ENCODE measurements at regions not wholly inside any gene's neighbourhood (a gene's known extent, or its start where the extent isn't known, plus 50 kb on each side); places are given as distances from the start of the nearest gene placed in this dataset.

- no peak for DNase-seq
Observed at GRCh38 chr3:145785668-145786067, 375.3 kb downstream of the PLOD2 start.

- DNase-seq: no peak
Observed at GRCh38 chr3:145798007-145798406, 363.0 kb downstream of the PLOD2 start.

DNA sequence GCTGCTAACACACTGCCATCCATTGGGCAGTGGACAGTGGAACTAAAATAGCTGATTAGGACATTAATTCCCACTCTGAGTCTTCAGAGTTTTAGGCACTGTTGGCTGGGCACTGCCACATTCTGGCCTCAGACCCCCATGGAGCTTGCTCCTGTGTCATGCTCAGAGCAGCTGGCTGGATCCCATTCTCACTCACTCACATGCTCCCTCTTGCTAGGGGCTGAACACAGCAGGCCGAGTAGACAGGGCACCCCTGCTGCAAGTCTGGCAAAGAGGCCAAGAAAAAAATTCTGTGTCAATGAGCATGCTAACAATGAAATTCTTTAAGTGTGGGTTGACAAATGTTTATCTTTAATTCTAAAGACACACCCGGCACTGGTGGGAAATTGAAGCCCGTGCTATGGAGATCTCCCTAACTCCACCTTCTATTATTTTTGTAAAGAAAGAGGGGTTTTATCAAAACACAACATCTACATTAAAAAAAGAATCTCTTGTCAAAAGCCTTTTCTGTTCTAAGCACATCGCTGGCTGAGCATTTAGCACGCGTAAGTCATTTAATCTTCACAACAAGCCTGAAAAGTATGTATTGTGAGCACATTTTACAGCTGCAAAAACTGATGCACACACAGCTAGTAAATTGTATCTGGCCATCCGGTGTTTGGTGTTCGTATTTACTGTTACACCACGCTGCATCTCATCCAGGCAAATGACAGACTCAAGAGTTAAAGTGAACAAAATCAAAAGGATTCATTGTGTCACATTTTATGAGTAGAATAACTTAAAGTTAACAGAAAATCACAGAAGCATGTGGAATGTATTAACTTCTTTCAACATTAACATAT is 362.1 kb downstream of the PLOD2 start:
- no peak for DNase-seq

DNA sequence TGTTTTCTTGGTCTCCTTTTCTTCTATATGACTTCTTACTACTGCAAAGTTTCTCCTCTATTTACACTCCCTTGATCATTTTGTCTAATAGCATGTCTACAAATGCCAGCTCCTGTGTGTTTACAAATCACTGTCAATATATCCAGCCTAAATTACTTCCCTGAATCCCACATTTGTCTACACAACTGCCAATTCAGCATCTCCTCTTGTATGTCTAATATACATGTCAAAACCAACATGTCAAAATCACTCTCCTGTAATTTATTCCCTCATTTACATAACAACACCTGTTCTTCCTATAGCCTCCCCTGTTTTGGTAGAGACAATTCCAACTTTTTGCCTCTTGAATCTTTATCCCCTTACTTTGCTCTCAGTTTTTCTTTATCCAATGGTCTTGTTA is 359.3 kb downstream of the PLOD2 start:
- no peak for DNase-seq

DNA sequence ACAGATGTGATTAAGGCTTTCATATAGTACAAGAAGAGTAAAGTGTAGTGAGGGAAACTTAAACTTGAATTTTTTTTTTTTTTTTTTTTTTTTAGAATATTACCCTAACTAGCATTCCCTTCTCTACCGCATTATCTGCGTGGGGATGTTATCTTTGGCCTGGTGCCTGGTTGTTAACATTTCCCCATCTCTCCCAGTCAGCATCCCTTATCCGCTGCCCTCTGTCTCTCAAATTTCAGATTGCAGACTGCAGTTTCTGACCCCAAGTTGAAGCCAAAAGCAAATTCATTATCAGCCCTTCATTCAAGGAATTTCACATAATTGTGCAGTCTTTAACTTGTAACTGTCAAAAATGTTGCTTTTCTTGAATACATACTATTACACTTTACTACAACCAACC is 353.0 kb downstream of the PLOD2 start:
- no peak for DNase-seq

DNA sequence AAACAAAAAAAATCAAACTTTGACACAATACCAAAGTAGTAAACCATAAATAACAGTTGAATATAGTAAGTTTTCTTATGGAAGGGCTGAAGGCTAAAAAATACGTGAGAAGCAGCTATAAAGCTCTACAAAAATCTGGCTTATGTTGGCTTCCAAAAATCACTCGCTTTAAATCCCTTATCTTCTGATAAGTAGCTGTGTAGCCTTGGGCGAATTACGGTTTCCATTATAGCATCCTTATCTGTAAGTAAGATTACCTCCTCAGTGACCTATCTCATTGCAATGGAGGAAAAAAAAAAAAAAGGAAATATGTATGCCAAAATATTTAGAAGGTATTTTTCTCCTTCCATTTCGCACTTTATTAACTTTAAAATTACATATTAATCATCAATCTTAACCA is 348.6 kb downstream of the PLOD2 start:
- no peak for DNase-seq

DNA sequence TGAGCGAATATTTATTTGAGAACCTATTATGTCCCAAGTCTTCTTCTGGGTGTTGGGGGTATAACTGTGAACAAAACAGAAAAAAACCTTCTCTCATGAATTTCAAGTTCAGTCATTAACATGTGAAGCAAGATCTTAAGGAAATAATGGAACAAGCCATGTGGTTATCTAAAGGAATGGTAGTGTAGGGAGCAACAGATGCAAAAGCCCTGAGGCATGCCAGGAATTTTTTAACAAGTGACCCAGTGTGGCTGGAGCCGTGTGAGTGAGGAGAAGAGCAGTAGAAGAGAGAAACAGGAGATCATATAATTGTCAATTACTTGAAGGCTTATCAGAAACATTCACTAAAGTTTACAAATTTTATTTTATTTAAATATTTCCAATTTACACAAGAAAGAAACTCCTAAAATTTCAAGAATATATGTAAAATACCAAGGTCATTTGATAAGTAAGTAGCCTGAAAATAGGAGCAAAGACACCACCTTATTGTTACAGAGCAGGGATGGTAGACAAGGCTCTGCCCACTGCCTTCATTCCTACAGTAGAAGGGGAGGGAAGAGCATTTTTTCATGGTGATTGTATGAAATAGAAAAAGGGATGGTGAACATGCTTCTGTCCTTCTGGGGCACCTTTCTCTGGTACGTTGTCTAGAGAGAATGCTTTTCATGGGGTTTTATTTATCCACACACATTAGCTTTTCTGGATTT is 345.1 kb downstream of the PLOD2 start:
- DNase-seq: no peak

GRCh38 chr3:145817870-145818483 is 343.0 kb downstream of the PLOD2 start:
- no peak for DNase-seq

DNA sequence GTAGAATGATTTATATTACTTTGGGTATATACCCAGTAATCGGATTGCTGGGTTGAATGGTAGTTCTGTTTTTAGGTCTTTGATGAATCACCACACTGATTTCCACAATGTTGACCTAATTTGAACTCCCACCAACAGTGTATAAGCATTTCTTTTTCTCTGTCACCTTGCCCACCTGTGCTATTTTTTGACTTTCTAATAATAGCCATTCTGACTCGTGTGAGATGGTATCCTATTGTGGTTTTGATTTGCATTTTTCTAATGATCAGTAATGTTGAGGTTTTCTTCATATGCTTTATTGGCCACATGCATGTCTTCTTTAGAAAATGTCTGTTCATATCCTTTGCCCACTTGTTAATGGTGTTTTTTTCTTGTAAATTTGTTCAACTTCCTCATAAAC is 340.8 kb downstream of the PLOD2 start:
- no peak for DNase-seq

GRCh38 chr3:145842294-145842902 is 318.6 kb downstream of the PLOD2 start:
- DNase-seq: no peak

DNA sequence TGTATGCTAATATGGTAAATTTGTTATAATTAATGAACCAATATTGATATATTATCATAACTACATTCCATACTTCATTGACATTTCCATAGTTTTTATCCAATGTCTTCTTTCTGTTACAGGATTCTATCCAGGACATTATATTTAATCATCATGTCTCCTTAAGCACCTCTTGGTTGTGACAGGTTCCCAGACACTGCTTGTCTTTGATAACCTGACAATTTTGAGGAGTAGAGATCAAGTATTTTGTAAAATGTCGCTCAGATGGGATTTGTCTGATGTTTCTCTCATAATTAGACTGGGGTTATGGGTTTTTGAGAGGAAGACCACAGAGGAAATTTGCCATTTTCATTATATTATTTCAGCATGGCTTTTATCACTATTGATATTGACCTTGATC is 317.4 kb downstream of the PLOD2 start:
- DNase-seq: no peak

- DNase-seq: no peak
Observed at GRCh38 chr3:145849115-145849514, 311.9 kb downstream of the PLOD2 start.

- DNase-seq: no peak
Observed at GRCh38 chr3:145854499-145854898, 306.5 kb downstream of the PLOD2 start.

DNA sequence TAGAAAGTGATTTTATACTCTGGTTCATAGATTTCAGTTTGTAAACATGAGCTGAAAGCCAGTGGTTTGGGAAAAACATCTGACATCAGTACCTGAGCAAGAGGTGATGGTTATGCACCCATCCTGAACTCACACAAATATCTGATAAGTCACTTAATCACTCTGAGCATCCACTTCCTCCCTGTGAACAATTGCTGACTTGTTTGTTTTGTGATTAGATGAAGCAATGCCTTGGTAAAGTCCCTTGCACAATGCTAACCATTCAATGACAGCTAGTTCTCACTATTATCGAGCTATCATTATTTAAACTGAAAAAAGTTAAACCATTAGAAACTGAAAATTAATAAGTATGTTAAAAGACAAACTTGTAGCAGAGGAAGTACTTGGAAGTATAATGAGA is 303.0 kb downstream of the PLOD2 start:
- no peak for DNase-seq

DNA sequence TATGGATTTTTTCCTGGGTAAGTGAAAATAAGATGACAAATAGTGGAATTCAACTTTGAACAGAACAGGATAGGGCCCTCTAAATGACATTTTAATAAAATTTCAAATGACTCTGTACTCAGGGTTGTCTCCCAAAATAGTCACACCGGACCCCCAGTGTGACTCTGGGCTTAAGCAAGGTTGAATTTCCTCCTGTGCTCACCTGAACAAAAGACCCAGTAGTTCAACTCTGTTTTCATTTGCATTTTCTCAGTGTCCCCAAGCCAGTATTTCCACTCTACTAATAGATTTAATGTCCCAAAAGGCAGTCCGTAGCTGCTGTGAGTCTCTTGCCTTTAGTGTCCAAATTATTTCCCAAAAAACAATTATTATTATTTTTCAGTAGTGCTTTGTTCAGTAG is 296.6 kb downstream of the PLOD2 start:
- no peak for DNase-seq

- no peak for DNase-seq
Observed at GRCh38 chr3:145865399-145866018, 295.5 kb downstream of the PLOD2 start.

GRCh38 chr3:145869958-145870357 is 291.0 kb downstream of the PLOD2 start:
- no peak for DNase-seq

GRCh38 chr3:145882436-145882835 is 278.5 kb downstream of the PLOD2 start:
- DNase-seq: no peak

GRCh38 chr3:145889730-145890129 is 271.3 kb downstream of the PLOD2 start:
- DNase-seq: no peak

- DNase-seq: no peak
Observed at GRCh38 chr3:145892869-145893268, 268.1 kb downstream of the PLOD2 start.

DNA sequence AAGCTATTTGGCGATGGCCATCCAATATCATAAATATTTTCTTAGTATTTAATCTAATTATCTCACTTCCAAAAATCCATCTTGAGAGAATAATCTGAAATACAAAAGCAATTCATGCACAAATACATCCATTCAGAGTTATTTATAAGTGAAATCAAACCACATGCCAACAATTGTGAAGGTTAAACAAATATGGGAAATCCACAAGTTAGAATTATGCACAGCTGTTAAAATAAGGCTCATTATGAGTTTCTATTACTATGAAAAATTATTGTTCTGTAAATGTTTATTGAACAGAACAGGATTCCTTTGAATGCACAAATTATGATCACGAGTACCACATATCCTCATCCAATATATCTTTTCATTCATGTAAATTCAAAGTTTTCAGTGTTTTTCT is 267.7 kb downstream of the PLOD2 start:
- DNase-seq: no peak

GRCh38 chr3:145898487-145898886 is 262.5 kb downstream of the PLOD2 start:
- no peak for DNase-seq

GRCh38 chr3:145899241-145899640 is 261.7 kb downstream of the PLOD2 start:
- no peak for DNase-seq
